ENCODE measurements at regions not wholly inside any gene's neighbourhood (a gene's known extent, or its start where the extent isn't known, plus 50 kb on each side); places are given as distances from the start of the nearest gene placed in this dataset.

DNA sequence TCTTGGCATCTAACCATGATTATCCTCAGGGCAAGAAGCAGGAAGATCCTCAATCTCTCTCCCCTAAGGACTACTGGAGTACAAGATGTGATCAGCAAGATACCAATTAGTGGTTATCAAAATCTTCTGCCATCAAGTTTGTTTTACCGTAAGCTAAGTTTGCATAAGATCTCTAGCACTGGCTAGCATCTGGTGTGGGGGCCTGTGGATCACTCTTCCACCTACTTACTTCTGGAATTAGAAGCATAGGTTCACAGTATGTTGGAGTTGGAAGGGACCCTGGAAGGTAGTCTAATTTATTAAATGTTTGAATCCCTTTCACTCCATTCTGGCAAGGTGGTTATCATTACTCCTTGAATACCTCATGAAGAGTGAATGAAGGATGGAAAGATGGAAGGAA, 93.3 kb upstream of the BANK1 start:
- TF ChIP-seq, protein P1, sequence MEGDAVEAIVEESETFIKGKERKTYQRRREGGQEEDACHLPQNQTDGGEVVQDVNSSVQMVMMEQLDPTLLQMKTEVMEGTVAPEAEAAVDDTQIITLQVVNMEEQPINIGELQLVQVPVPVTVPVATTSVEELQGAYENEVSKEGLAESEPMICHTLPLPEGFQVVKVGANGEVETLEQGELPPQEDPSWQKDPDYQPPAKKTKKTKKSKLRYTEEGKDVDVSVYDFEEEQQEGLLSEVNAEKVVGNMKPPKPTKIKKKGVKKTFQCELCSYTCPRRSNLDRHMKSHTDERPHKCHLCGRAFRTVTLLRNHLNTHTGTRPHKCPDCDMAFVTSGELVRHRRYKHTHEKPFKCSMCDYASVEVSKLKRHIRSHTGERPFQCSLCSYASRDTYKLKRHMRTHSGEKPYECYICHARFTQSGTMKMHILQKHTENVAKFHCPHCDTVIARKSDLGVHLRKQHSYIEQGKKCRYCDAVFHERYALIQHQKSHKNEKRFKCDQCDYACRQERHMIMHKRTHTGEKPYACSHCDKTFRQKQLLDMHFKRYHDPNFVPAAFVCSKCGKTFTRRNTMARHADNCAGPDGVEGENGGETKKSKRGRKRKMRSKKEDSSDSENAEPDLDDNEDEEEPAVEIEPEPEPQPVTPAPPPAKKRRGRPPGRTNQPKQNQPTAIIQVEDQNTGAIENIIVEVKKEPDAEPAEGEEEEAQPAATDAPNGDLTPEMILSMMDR (IDR thresholded peaks at IDR 0.05) = no peak
- TF ChIP-seq POLR2A (IDR thresholded peaks at IDR 0.05) = no peak

Measured in testis (tissue), 2 donors.